Keratinocyte (primary cell): ENCODE measurements at regions not wholly inside any gene's neighbourhood (a gene's known extent, or its start where the extent isn't known, plus 50 kb on each side); places are given as distances from the start of the nearest gene placed in this dataset.

Experiments
- DNase-seq: peaks from one replicate; pipeline ENCODE4 v3.0.0-alpha.2; 2011; ENCODE audit warnings: low read depth, missing footprints, low spot score
- FAIRE-seq: peaks from 2 replicates; lab custom pipeline; 2011; peaks lifted over from hg19 to GRCh38; lab: Jason Lieb, UNC
- H2AFZ ChIP-seq: 2 replicates; pipeline ENCODE4 v1.6.0; 2012; ENCODE audit warnings: low read length, control low read depth, inconsistent platforms; ENCODE audit not compliant: control insufficient read depth
- H3K27ac ChIP-seq: 2 replicates; pipeline ENCODE4 v1.5.1; 2011; ENCODE audit warnings: low read length; ENCODE audit not compliant: control insufficient read depth, insufficient read depth
- H3K27me3 ChIP-seq: 3 replicates; pipeline ENCODE4 v1.6.0; 2011; ENCODE audit warnings: low read length; ENCODE audit not compliant: control insufficient read depth, insufficient read depth; ENCODE audit errors: extremely low read depth
- H3K36me3 ChIP-seq, 2 experiments: 2 replicates in 1 of 2; 3 replicates in 1 of 2; pipeline ENCODE4 v1.5.1; 2011; ENCODE audit warnings: low read length in 2 of 2, mild to moderate bottlenecking in 1 of 2; ENCODE audit not compliant: control insufficient read depth in 2 of 2, insufficient read depth in 2 of 2; ENCODE audit errors: extremely low read depth in 1 of 2
- H3K4me1 ChIP-seq: 3 replicates; pipeline ENCODE4 v1.5.1; 2011; ENCODE audit warnings: low read length; ENCODE audit not compliant: control insufficient read depth, insufficient read depth; ENCODE audit errors: extremely low read depth
- H3K4me2 ChIP-seq: 3 replicates; pipeline ENCODE4 v1.6.0; 2011; ENCODE audit warnings: low read depth, low read length; ENCODE audit not compliant: control insufficient read depth, insufficient read depth; ENCODE audit errors: extremely low read depth
- H3K4me3 ChIP-seq, 3 experiments: fragments of 200-600 bp in 1 of 3; sonication (generic) in 1 of 3; 2 replicates in 2 of 3; 3 replicates in 1 of 3; pipeline ENCODE4 v1.5.1; 2011 to 2016; ENCODE audit warnings: low read length in 3 of 3, mild to moderate bottlenecking in 3 of 3, control low read depth in 2 of 3, inconsistent platforms in 1 of 3, low read depth in 1 of 3, mixed read lengths in 1 of 3, mixed run types in 1 of 3, moderate library complexity in 1 of 3; ENCODE audit not compliant: control insufficient read depth in 2 of 3, insufficient read depth in 2 of 3; ENCODE audit errors: extremely low read depth in 1 of 3
- H3K79me2 ChIP-seq: 2 replicates; pipeline ENCODE4 v1.6.0; 2012; ENCODE audit warnings: low read length; ENCODE audit not compliant: control insufficient read depth, insufficient read depth
- H3K9ac ChIP-seq: 3 replicates; pipeline ENCODE4 v1.6.0; 2011; ENCODE audit warnings: low read length; ENCODE audit not compliant: control insufficient read depth, insufficient read depth; ENCODE audit errors: extremely low read depth
- H3K9me1 ChIP-seq: 3 replicates; pipeline ENCODE4 v1.6.0; 2011; ENCODE audit warnings: low read length; ENCODE audit not compliant: control insufficient read depth, insufficient read depth; ENCODE audit errors: extremely low read depth
- H3K9me3 ChIP-seq: 2 replicates; pipeline ENCODE4 v1.5.1; 2012; ENCODE audit warnings: low read depth, low read length; ENCODE audit not compliant: control insufficient read depth
- H4K20me1 ChIP-seq: 3 replicates; pipeline ENCODE4 v1.6.0; 2011; ENCODE audit warnings: low read length; ENCODE audit not compliant: control insufficient read depth, insufficient read depth; ENCODE audit errors: extremely low read depth
- CTCF ChIP-seq, 3 experiments: IDR thresholded peaks in 1 of 3; conservative IDR thresholded peaks in 1 of 3; optimal IDR thresholded peaks in 1 of 3; 2 replicates in 2 of 3; 3 replicates in 1 of 3; pipeline versions ENCODE3 to v1.5.1; 2011; ENCODE audit warnings: low read length in 3 of 3, mild to moderate bottlenecking in 3 of 3, moderate library complexity in 2 of 3, control low read depth in 1 of 3, inconsistent platforms in 1 of 3; ENCODE audit not compliant: insufficient read depth in 2 of 3; ENCODE audit errors: extremely low read depth in 1 of 3
- EZH2 ChIP-seq: IDR thresholded peaks from one replicate; pipeline ENCODE4 v1.6.1; 2012; ENCODE audit warnings: inconsistent platforms, mild to moderate bottlenecking, low read length, moderate library complexity
- dilution Hi-C: fragments of 300-500 bp; cut with MboI; formaldehyde crosslinking; loops from one replicate; pipeline ENCODE4 v1.7.0; 2020; ENCODE audit warnings: low sequenced_read_pairs; ENCODE audit not compliant: extremely low pct_ligation_motif_present

- Histone ChIP-seq H3K27me3 (no peaks in the 10 kb centered on the region), H2AFZ (no peak overlapping the region), H3K27ac (no peak overlapping the region), H3K36me3 (no peaks in the 10 kb centered on the region), H3K4me1 (no peaks in the 10 kb centered on the region), H3K9me1 (no peaks in the 10 kb centered on the region), H4K20me1 (no peaks in the 10 kb centered on the region), H3K79me2 (no peaks in the 10 kb centered on the region), H3K4me2 (no peak overlapping the region), H3K4me3 (no peak overlapping the region), H3K9me3 (no peaks in the 10 kb centered on the region), H3K9ac (no peak overlapping the region)
- TF ChIP-seq EZH2 (no peak), CTCF (optimal IDR thresholded peaks at IDR 0.05 in 1 of 3, IDR thresholded peaks at IDR 0.05 in 1 of 3, conservative IDR thresholded peaks at IDR 0.05 in 1 of 3; ENCODE audit: extremely low read depth in 1 of 3, insufficient read depth in 2 of 3, low read length in 3 of 3) (no peak)
- dilution Hi-C loops = no loop called here
- DNase-seq (no peak), FAIRE-seq (no peak)
Measured at GRCh38 chr3:36192901-36193300, 187.4 kb upstream of the STAC start.

- no peaks in the 10 kb centered on the region for H3K4me1 ChIP-seq
- peak; percentile 32 for FAIRE-seq
- no peak overlapping the region for H2AFZ ChIP-seq
- H3K4me2 ChIP-seq = no peak overlapping the region
- no peak for TF ChIP-seq EZH2
- no peak for TF ChIP-seq CTCF (optimal IDR thresholded peaks at IDR 0.05 in 1 of 3, IDR thresholded peaks at IDR 0.05 in 1 of 3, conservative IDR thresholded peaks at IDR 0.05 in 1 of 3; ENCODE audit: extremely low read depth in 1 of 3, insufficient read depth in 2 of 3, low read length in 3 of 3)
- H3K4me3 ChIP-seq = no peak overlapping the region
- H3K27me3 ChIP-seq = no peaks in the 10 kb centered on the region
- DNase-seq = no peak
- H3K27ac ChIP-seq = no peak overlapping the region
- H3K9me3 ChIP-seq = no peaks in the 10 kb centered on the region
- no peaks in the 10 kb centered on the region for H3K79me2 ChIP-seq
- dilution Hi-C loops = no loop called here
- H3K9ac ChIP-seq = no peak overlapping the region
- H3K36me3 ChIP-seq = no peaks in the 10 kb centered on the region
- no peaks in the 10 kb centered on the region for H3K9me1 ChIP-seq
- no peaks in the 10 kb centered on the region for H4K20me1 ChIP-seq
Measured at GRCh38 chr3:36193448-36193847, 186.9 kb upstream of the STAC start.
